DOHH2 (cell line): ENCODE measurements at regions not wholly inside any gene's neighbourhood (a gene's known extent, or its start where the extent isn't known, plus 50 kb on each side); places are given as distances from the start of the nearest gene placed in this dataset.

Source experiments
- EZH2phosphoT487 ChIP-seq: fragments of 200-600 bp; sonication (generic); IDR thresholded peaks from 2 replicates; pipeline ENCODE4 v1.6.1; 2017; ENCODE audit warnings: borderline replicate concordance, mild to moderate bottlenecking, antibody characterized with exemption, low read length, moderate library complexity, mixed read lengths
- TF ChIP-seq, protein P1 (sequence below): fragments of 200-600 bp; sonication (generic); IDR thresholded peaks from one replicate; pipeline ENCODE4 v1.5.1; 2014; ENCODE audit warnings: antibody characterized with exemption, mild to moderate bottlenecking, low read depth, low read length; ENCODE audit not compliant: poor library complexity, severe bottlenecking

DNA sequence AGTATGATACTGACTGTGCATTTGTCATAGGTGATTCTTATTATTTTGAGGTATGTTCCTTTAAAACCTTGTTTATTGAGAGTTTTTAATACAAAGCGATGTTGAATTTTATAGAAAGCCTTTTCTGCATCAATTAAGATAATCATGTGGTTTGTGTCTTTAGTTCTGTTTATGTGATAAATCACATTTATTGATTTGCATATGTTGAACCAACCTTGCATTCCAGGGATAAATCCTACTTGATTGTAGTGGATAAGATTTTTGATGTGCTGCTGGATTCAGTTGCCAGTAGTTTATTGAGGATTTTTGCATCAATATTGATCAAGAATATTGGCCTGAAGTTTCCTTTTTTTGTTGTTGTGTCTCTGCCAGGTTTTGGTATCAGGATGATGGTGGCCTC, 158.0 kb downstream of the CENPF start:
- TF ChIP-seq, protein P1, sequence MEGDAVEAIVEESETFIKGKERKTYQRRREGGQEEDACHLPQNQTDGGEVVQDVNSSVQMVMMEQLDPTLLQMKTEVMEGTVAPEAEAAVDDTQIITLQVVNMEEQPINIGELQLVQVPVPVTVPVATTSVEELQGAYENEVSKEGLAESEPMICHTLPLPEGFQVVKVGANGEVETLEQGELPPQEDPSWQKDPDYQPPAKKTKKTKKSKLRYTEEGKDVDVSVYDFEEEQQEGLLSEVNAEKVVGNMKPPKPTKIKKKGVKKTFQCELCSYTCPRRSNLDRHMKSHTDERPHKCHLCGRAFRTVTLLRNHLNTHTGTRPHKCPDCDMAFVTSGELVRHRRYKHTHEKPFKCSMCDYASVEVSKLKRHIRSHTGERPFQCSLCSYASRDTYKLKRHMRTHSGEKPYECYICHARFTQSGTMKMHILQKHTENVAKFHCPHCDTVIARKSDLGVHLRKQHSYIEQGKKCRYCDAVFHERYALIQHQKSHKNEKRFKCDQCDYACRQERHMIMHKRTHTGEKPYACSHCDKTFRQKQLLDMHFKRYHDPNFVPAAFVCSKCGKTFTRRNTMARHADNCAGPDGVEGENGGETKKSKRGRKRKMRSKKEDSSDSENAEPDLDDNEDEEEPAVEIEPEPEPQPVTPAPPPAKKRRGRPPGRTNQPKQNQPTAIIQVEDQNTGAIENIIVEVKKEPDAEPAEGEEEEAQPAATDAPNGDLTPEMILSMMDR: no peak
- TF ChIP-seq EZH2phosphoT487: no peak
